ENCODE measurements at regions not wholly inside any gene's neighbourhood (a gene's known extent, or its start where the extent isn't known, plus 50 kb on each side); places are given as distances from the start of the nearest gene placed in this dataset.

GRCh38 chr7:21023841-21024484, 237.3 kb upstream of the SP8 start:
- TF ChIP-seq CTCF (conservative IDR thresholded peaks at IDR 0.05; ENCODE audit: low read length) (no peak), EZH2phosphoT487 (IDR thresholded peaks at IDR 0.05; ENCODE audit: borderline replicate concordance, low read depth, low read length) (no peak)

Measured in OCI-LY7 (cell line).